ENCODE measurements at regions not wholly inside any gene's neighbourhood (a gene's known extent, or its start where the extent isn't known, plus 50 kb on each side); places are given as distances from the start of the nearest gene placed in this dataset.
"Not testable (repeated sequence)": the region's sequence is repeated elsewhere in the genome, so short reads cannot be mapped to it uniquely, and the experiment has no call there.

- no peaks in the 10 kb centered on the region for H4K20me1 ChIP-seq (ENCODE audit: insufficient read depth)
- no peaks in the 10 kb centered on the region for H3K27me3 ChIP-seq (ENCODE audit: insufficient read depth, low read depth, low read length)
- no peak overlapping the region for H3K9ac ChIP-seq (ENCODE audit: low read length)
- no peaks in the 10 kb centered on the region for H3K9me3 ChIP-seq (ENCODE audit: low read length)
- TF ChIP-seq EZH2 (IDR thresholded peaks at IDR 0.05; ENCODE audit: borderline replicate concordance, insufficient read depth, low read length, poor library complexity, severe bottlenecking) (no peak), SMC3 (conservative IDR thresholded peaks at IDR 0.05; ENCODE audit: poor library complexity) (no peak), RAD21 (conservative IDR thresholded peaks at IDR 0.05) (no peak), MXI1 (conservative IDR thresholded peaks at IDR 0.05; ENCODE audit: poor library complexity, severe bottlenecking) (no peak), POLR2AphosphoS5 (IDR thresholded peaks at IDR 0.05) (no peak), EP300 (conservative IDR thresholded peaks at IDR 0.05; ENCODE audit: poor library complexity, severe bottlenecking) (no peak), TAF1 (IDR thresholded peaks at IDR 0.05; ENCODE audit: low read depth) (no peak)
- TF ChIP-seq, protein P1, sequence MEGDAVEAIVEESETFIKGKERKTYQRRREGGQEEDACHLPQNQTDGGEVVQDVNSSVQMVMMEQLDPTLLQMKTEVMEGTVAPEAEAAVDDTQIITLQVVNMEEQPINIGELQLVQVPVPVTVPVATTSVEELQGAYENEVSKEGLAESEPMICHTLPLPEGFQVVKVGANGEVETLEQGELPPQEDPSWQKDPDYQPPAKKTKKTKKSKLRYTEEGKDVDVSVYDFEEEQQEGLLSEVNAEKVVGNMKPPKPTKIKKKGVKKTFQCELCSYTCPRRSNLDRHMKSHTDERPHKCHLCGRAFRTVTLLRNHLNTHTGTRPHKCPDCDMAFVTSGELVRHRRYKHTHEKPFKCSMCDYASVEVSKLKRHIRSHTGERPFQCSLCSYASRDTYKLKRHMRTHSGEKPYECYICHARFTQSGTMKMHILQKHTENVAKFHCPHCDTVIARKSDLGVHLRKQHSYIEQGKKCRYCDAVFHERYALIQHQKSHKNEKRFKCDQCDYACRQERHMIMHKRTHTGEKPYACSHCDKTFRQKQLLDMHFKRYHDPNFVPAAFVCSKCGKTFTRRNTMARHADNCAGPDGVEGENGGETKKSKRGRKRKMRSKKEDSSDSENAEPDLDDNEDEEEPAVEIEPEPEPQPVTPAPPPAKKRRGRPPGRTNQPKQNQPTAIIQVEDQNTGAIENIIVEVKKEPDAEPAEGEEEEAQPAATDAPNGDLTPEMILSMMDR (IDR thresholded peaks at IDR 0.05; ENCODE audit: poor library complexity, severe bottlenecking), result no peak
- TF ChIP-seq, protein P2, sequence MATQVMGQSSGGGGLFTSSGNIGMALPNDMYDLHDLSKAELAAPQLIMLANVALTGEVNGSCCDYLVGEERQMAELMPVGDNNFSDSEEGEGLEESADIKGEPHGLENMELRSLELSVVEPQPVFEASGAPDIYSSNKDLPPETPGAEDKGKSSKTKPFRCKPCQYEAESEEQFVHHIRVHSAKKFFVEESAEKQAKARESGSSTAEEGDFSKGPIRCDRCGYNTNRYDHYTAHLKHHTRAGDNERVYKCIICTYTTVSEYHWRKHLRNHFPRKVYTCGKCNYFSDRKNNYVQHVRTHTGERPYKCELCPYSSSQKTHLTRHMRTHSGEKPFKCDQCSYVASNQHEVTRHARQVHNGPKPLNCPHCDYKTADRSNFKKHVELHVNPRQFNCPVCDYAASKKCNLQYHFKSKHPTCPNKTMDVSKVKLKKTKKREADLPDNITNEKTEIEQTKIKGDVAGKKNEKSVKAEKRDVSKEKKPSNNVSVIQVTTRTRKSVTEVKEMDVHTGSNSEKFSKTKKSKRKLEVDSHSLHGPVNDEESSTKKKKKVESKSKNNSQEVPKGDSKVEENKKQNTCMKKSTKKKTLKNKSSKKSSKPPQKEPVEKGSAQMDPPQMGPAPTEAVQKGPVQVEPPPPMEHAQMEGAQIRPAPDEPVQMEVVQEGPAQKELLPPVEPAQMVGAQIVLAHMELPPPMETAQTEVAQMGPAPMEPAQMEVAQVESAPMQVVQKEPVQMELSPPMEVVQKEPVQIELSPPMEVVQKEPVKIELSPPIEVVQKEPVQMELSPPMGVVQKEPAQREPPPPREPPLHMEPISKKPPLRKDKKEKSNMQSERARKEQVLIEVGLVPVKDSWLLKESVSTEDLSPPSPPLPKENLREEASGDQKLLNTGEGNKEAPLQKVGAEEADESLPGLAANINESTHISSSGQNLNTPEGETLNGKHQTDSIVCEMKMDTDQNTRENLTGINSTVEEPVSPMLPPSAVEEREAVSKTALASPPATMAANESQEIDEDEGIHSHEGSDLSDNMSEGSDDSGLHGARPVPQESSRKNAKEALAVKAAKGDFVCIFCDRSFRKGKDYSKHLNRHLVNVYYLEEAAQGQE (IDR thresholded peaks at IDR 0.05; ENCODE audit: borderline replicate concordance), result no peak
- no peak overlapping the region for H3K27ac ChIP-seq (ENCODE audit: low read length)
- H2AFZ ChIP-seq (ENCODE audit: low read depth, low read length), result no peak overlapping the region
- H3K4me3 ChIP-seq (ENCODE audit: low read length), result no peak overlapping the region
- no peaks in the 10 kb centered on the region for H3K79me2 ChIP-seq (replicated peaks; ENCODE audit: insufficient read depth, low read length)
- no peaks in the 10 kb centered on the region for H3K9me2 ChIP-seq (ENCODE audit: insufficient read depth, low read length)
- no peak overlapping the region for H3K4me2 ChIP-seq (ENCODE audit: low read length)
- H3K36me3 ChIP-seq (ENCODE audit: insufficient read depth, low read length), result no peaks in the 10 kb centered on the region
- no peaks in the 10 kb centered on the region for H3F3A ChIP-seq (ENCODE audit: insufficient read depth, low read length, poor library complexity, severe bottlenecking)
Measured at GRCh38 chr9:134548618-134549017, 93.0 kb upstream of the COL5A1 start.

DNA sequence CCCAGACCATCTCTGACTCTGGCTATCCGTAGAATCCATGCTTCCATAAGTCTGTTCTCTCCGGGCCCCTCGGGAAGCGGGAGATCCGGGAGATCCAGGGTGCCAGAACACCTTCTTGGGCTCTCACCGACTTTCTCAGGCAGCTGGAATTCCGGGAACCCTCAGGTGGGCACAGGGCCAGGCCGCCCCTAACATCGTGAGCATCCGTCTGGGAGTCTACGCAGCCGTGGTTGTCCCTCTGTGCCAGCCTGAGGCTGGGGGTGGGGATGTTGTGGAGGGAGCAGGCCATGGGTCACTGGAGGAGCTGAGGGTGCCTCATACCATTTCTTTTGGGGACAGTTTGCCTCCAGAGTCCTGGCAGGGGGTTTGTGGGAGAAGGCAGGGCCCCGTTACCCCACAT, 92.3 kb upstream of the COL5A1 start:
- H3K9me2 ChIP-seq (ENCODE audit: insufficient read depth, low read length), result no peaks in the 10 kb centered on the region
- no peaks in the 10 kb centered on the region for H3K9me3 ChIP-seq (ENCODE audit: low read length)
- no peak overlapping the region for H3K9ac ChIP-seq (ENCODE audit: low read length)
- no peaks in the 10 kb centered on the region for H3K36me3 ChIP-seq (ENCODE audit: insufficient read depth, low read length)
- H3K27me3 ChIP-seq (ENCODE audit: insufficient read depth, low read depth, low read length), result no peaks in the 10 kb centered on the region
- H3K4me2 ChIP-seq (ENCODE audit: low read length), result no peak overlapping the region
- H2AFZ ChIP-seq (ENCODE audit: low read depth, low read length), result no peak overlapping the region
- H3K27ac ChIP-seq (ENCODE audit: low read length), result no peak overlapping the region
- TF ChIP-seq SMC3 (conservative IDR thresholded peaks at IDR 0.05; ENCODE audit: poor library complexity) (no peak), MXI1 (conservative IDR thresholded peaks at IDR 0.05; ENCODE audit: poor library complexity, severe bottlenecking) (no peak), POLR2AphosphoS5 (IDR thresholded peaks at IDR 0.05) (no peak)
- TF ChIP-seq, protein P2 (IDR thresholded peaks at IDR 0.05; ENCODE audit: borderline replicate concordance), result no peak
- no peaks in the 10 kb centered on the region for H3K79me2 ChIP-seq (replicated peaks; ENCODE audit: insufficient read depth, low read length)
- no peak overlapping the region for H3K4me3 ChIP-seq (ENCODE audit: low read length)
- H4K20me1 ChIP-seq (ENCODE audit: insufficient read depth), result no peaks in the 10 kb centered on the region
- no peaks in the 10 kb centered on the region for H3F3A ChIP-seq (ENCODE audit: insufficient read depth, low read length, poor library complexity, severe bottlenecking)

DNA sequence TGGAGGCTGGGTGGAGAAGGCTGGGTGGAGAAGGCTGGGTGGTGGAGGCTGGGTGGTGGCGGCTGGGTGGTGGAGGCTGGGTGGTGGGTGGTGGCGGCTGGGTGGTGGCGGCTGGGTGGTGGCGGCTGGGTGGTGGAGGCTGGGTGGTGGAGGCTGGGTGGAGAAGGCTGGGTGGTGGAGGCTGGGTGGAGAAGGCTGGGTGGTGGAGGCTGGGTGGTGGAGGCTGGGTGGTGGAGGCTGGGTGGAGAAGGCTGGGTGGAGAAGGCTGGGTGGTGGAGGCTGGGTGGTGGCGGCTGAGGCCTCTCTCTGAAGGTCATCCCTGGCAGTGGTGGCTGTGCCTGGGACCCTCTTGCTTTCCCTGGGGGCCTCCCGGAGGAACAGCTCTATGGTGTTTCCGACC, 91.5 kb upstream of the COL5A1 start:
- H3K9me2 ChIP-seq (ENCODE audit: insufficient read depth, low read length); H3K4me2 ChIP-seq (ENCODE audit: low read length); H2AFZ ChIP-seq (ENCODE audit: low read depth, low read length); H3K4me3 ChIP-seq (ENCODE audit: low read length); H4K20me1 ChIP-seq (ENCODE audit: insufficient read depth); H3K27ac ChIP-seq (ENCODE audit: low read length); H3F3A ChIP-seq (ENCODE audit: insufficient read depth, low read length, poor library complexity, severe bottlenecking); H3K9me3 ChIP-seq (ENCODE audit: low read length); H3K9ac ChIP-seq (ENCODE audit: low read length); H3K27me3 ChIP-seq (ENCODE audit: insufficient read depth, low read depth, low read length); H3K79me2 ChIP-seq (replicated peaks; ENCODE audit: insufficient read depth, low read length); H3K36me3 ChIP-seq (ENCODE audit: insufficient read depth, low read length): not testable (repeated sequence)
